ENCODE measurements at regions not wholly inside any gene's neighbourhood (a gene's known extent, or its start where the extent isn't known, plus 50 kb on each side); places are given as distances from the start of the nearest gene placed in this dataset.

GRCh38 chrX:10360116-10360515 lies 203.3 kb downstream of the CLCN4 start:
- TF ChIP-seq CTCF (IDR thresholded peaks at IDR 0.05; ENCODE audit: low read depth, low read length, missing input control) (no peak), ATF3 (IDR thresholded peaks at IDR 0.05) (no peak), RXRA (IDR thresholded peaks at IDR 0.05) (no peak), REST (IDR thresholded peaks at IDR 0.05) (no peak), FOXA1 (IDR thresholded peaks at IDR 0.05) (no peak)
